Colon (tissue), 2 donors: ENCODE measurements at regions not wholly inside any gene's neighbourhood (a gene's known extent, or its start where the extent isn't known, plus 50 kb on each side); places are given as distances from the start of the nearest gene placed in this dataset.
"Not testable (repeated sequence)": the region's sequence is repeated elsewhere in the genome, so short reads cannot be mapped to it uniquely, and the experiment has no call there.

ENCODE experiments used
- FAIRE-seq: peaks from 2 replicates; lab custom pipeline; 2012; peaks lifted over from hg19 to GRCh38; lab: Jason Lieb, UNC
- donor health status: control.
- donor health status: control.

DNA sequence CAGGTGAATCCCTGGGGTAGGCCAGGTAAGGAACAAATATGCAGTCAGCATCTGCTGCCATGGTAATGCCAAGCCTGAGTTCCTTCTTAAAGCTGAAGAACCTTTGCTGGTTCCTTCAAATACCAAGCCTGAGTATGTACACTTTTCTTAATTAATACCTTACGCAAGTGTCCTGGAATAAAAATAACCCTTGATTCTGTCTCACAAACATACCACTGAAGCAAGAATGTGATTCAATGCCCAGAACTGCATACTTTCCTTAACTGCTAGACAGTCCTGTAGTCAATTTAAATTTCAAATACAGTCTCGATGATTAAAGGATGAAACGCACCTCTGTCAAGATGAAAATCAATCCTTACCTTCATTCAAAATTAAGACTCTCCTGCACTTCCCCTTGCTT is 634.0 kb upstream of the CHRM3 start:
- no peak for FAIRE-seq

DNA sequence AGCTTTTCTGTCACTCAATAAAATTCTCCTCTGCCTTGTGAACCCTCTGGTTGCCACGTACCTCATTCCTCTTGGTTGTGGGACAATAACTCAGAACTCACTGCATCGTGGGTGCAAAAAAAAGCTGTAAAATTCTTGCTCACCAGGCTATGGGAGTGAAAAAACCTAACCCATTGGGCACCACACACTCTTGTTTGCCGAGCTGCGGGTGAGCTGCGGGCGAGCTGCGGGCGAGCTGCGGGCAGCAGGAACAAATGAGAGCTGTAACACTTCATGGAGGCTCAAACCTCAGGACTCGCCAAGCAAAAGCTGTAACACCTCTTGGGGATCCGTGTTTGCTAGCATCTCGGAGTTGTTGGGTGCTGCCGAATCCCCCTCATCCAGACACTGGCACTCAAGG is 641.3 kb upstream of the CHRM3 start:
- FAIRE-seq: no peak

DNA sequence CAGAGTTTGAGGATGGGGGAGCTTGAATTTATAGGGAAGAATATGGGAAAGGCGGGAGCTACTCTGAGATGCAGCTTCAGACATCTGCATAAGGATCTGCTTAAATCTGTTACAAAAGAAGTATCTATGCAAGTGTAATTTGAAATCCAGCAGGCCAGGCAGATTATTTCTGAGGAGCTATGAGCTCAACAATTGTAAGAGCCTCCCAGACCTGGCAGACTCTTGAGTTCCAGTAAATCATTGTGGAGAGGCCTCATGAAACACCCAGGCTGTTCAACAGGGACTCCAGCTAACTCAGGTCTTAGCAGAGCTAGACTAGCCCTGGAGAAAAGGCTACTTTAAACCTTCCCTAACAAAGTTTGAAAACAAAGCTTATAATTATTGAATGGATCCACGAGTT is 647.5 kb upstream of the CHRM3 start:
- FAIRE-seq: no peak

DNA sequence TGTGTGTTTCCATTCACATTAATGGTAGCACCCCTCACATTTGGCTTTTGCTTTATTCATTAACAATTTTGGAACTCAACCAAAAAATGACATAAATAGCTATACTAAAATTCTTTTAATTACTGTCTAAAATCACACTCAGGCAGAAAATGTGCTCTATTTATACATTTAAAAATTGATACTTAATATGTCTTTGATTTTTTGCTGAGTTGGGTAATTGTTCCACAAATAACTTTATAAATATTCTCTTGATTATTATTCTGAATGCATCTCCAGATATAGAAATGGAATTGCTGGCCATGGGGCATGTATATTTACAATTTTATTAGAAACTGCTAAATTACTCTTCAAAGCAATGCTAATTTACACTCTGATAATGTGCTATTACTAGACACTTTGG is 658.7 kb upstream of the CHRM3 start:
- no peak for FAIRE-seq

DNA sequence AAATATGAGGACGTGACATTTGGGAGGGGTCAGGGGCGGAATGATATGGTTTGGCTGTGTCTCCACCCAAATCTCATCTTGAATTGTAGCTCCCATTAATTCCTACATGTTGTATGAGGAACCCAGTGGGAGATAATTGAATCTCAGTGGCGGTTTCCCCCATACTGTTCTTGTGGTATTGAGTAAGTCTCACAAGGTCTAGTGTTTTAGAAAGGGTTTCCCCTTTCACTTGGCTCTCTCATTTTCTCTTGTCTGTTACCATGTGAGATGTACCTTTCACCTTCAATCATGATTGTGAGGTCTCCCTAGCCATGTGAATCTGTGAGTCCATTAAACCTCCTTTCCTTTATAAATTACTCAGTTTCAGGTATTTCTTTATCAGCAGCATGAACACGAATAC is 663.6 kb upstream of the CHRM3 start:
- no peak for FAIRE-seq

- no peak for FAIRE-seq
These were observed 675.7 kb upstream of the CHRM3 start for GRCh38 chr1:238710697-238711096.

- FAIRE-seq: no peak
These were observed 685.3 kb upstream of the CHRM3 start for GRCh38 chr1:238701024-238701423.

- no peak for FAIRE-seq
These were observed 696.0 kb upstream of the CHRM3 start for GRCh38 chr1:238690415-238690814.

- not testable (repeated sequence) for FAIRE-seq
These were observed 701.8 kb upstream of the CHRM3 start for GRCh38 chr1:238684576-238684975.

DNA sequence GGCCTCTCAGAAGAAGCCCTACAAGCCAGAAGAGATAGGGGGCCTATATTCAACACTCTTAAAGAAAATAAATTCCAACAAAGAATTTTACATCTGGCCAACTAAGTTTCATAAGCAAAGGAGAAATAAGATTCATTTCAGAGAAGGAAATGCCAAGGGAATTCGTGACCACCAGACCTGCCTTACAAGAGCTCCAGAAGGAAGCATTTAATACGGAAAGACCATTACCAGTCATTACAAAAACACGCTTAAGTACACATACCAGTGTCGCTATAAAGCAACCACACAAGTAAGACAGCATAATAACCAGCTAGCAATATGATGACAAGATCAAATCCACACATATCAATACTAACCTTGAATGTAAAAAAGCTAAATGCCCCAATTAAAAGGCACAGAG is 704.9 kb upstream of the CHRM3 start:
- no peak for FAIRE-seq

GRCh38 chr1:238681021-238681420 is 705.3 kb upstream of the CHRM3 start:
- FAIRE-seq: no peak

DNA sequence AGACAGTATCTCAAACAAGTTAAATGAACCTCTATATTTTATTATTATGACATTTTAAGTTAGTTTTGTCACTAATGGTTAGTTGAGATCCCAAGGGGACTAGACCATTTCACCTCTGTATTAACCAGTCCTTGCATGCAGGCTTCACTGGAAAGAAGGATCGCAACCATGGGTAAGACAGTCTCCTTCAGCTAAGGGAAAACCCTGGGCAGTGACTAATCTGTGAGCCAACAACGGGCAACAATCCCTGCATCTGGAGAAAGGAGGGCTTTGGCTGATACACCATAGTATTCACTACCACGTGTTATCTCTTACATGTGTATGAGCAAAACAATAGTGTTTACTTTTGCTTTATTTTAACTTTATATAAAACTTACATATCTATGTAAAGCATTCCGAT is 708.8 kb upstream of the CHRM3 start:
- FAIRE-seq: no peak

- no peak for FAIRE-seq
These were observed 711.1 kb upstream of the CHRM3 start for GRCh38 chr1:238675221-238675620.

DNA sequence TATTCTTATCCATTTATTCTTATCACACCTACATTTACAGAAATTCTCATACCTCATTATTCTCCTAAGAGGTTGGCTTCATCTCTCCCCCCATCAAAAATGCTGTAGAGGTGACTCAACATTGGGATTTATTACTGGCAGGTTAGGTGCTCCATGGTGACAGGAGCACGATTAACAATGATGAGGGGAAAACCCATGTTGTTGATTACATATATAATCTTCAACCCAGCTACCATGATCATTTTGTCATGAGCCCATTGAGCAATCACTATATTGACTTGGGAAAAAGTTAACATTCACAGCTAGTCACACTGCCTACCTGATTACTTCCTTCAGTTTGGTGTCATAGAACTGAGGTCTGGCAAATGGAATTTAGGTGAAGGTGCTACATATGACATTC is 712.1 kb upstream of the CHRM3 start:
- FAIRE-seq: no peak

DNA sequence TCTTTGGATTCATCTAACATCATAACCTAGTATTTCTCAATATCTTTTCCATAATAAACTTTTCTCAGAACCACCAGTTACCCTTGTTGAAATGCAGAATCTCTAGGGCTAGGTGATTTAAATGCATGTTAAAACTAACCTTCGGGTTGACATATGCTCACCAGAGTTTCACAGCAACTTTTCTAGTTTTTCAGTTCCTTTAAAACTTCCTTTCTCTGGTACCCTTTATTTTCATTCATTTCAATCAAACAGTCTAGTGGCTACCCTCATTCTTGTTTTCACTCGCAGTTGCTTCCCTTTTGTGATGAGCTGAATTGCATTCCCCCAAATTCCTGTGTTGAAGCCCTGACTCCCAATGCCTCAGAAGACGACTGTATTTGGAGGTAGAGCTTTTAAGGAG is 712.8 kb upstream of the CHRM3 start:
- FAIRE-seq: no peak

- FAIRE-seq: no peak
These were observed 713.6 kb upstream of the CHRM3 start for GRCh38 chr1:238672806-238673205.

- no peak for FAIRE-seq
These were observed 714.1 kb upstream of the CHRM3 start for GRCh38 chr1:238672262-238672661.

GRCh38 chr1:238664139-238664538 is 722.2 kb upstream of the CHRM3 start:
- no peak for FAIRE-seq

DNA sequence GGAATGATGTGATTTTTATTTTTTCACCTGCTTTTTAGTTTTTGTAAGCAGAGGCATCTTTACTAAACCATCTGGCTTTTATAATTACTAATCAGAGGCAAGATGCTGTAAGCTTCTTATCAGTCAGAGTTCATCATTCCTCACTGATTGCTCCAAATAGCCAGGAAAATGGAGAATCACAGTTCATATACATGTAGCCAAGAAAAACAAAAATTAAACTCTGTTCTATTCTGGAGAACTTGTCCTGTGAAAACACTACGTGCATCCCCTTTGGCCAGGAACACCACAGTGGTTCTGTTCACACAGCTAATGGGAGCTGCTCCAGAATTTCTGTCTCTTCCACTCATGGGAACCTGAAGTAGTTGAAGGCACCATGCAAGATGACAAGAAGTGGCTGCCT is 725.5 kb upstream of the CHRM3 start:
- FAIRE-seq: no peak

- FAIRE-seq: no peak
These were observed 727.6 kb upstream of the CHRM3 start for GRCh38 chr1:238658763-238659162.

- no peak for FAIRE-seq
These were observed 732.6 kb upstream of the CHRM3 start for GRCh38 chr1:238653693-238654321.

DNA sequence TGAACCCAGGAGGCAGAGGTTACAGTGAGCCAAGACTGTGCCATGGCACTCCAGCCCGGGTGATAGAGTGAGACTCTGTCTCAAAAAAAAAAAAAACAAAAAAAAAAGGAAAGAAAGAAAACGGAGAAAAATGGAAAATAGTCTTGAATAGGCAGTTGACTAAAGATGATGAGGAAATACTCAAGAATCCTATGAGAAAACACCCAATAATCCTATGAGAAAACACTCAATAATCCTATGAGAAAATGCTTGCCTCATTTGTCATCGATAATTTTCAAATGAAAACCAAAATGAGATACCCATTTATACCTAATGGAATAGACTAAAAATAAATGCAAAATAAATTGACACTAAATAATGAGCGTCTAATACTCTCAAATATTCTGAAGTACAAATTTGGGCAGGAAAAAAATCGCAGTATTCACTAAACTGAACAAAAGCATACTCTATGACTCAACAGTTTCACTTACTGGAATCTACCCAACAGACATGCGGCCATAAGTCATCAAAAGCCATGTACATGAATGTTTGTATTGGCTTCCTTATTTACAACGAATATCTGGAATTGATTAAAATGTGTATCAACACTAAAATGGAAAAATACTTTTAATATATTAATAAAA is 733.9 kb upstream of the CHRM3 start:
- FAIRE-seq: no peak

- no peak for FAIRE-seq
These were observed 737.2 kb upstream of the CHRM3 start for GRCh38 chr1:238649200-238649599.

DNA sequence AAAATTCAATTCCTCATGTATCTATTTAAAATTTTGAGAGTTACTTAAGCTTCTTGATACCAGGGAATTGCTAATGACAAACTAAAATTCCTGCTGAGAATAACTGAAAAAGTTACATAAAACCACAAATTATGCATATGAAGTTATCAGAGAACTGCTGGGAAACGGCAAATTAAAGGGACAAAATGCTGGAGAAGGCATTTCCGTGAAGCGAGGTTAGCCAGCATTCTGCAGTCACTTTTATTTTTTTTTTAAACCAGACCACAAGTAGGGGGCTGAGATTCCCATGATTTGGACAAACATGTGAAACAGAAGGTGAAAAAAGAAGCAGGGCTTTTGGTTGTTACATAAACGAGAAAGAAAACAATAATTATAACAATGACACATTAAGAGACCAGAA is 737.6 kb upstream of the CHRM3 start:
- no peak for FAIRE-seq
